HCT116 (cell line): ENCODE measurements at regions not wholly inside any gene's neighbourhood (a gene's known extent, or its start where the extent isn't known, plus 50 kb on each side); places are given as distances from the start of the nearest gene placed in this dataset.

ENCODE experiments used
- ATAC-seq: fragments of 200-7000 bp; cut with Tn5 transposase; 2 replicates; pipeline ENCODE4 v1.9.1; 2020; ENCODE audit warnings: mild to moderate bottlenecking, moderate library complexity
- BruUV-seq: library from RNA; stranded (reverse); fragments of 400-500 nt; replicated peaks from 2 replicates; lab custom pipeline; 2021; lab: Mats Ljungman, UMichigan
- CTCF ChIA-PET: fragments of 300-600 bp; sonication (Branson Sonifier 250); formaldehyde crosslinking; loops from one replicate; lab custom pipeline; 2021; ENCODE audit warnings: antibody characterized with exemption; lab: Charles Lee
- POLR2A ChIA-PET: fragments of 300-600, 350-600 bp; sonication (Branson Sonifier 250); formaldehyde crosslinking; loops from one replicate; lab custom pipeline; 2021; ENCODE audit warnings: antibody characterized with exemption; lab: Charles Lee
- RAD21 ChIA-PET, 2 experiments: fragments of 300-600 bp; sonication (Branson Sonifier 250); formaldehyde crosslinking; loops; one replicate each; lab custom pipeline; 2023; ENCODE audit warnings: low total read pairs in 2 of 2; ENCODE audit not compliant: uncharacterized antibody in 2 of 2, unreplicated experiment in 2 of 2, low non-redundant PET in 1 of 2; lab: Charles Lee
- DNase-seq: peaks from one replicate; pipeline ENCODE4 v3.0.0-alpha.2; 2010; ENCODE audit warnings: low read depth, low spot score
- H2AFZ ChIP-seq: fragments of 200-600 bp; shearing (Covaris generic), sonication (generic); 2 replicates; pipeline ENCODE4 v1.6.1; 2017; ENCODE audit warnings: low read depth, mixed run types, mixed read lengths, antibody characterized with exemption, low read length; ENCODE audit not compliant: poor library complexity, severe bottlenecking
- H3K27ac ChIP-seq: 2 replicates; pipeline ENCODE4 v1.5.1; 2012; ENCODE audit warnings: low read depth, low read length
- H3K27me3 ChIP-seq: fragments of 200-600 bp; sonication (generic); 2 replicates; pipeline ENCODE4 v1.6.1; 2016; ENCODE audit warnings: mixed run types, low read length, mixed read lengths; ENCODE audit not compliant: insufficient read depth
- H3K36me3 ChIP-seq, 2 experiments: fragments of 200-500 bp in 1 of 2; fragments of 200-600 bp in 1 of 2; sonication (Bioruptor generic) in 1 of 2; sonication (generic) in 1 of 2; 2 replicates each; pipeline versions ENCODE4 v1.5.1 to v1.6.1; 2014 to 2016; ENCODE audit warnings: low read length in 2 of 2, inconsistent platforms in 1 of 2, mixed read lengths in 1 of 2, mixed run types in 1 of 2; ENCODE audit not compliant: insufficient read depth in 2 of 2, control insufficient read depth in 1 of 2
- H3K4me1 ChIP-seq, 2 experiments: fragments of 200-600 bp in 1 of 2; sonication (generic) in 1 of 2; 2 replicates each; pipeline versions ENCODE4 v1.5.1 to v1.6.1; 2012 to 2017; ENCODE audit warnings: low read length in 2 of 2, inconsistent platforms in 1 of 2, mild to moderate bottlenecking in 1 of 2, mixed read lengths in 1 of 2, mixed run types in 1 of 2, moderate library complexity in 1 of 2; ENCODE audit not compliant: insufficient read depth in 2 of 2, control insufficient read depth in 1 of 2
- H3K4me2 ChIP-seq: fragments of 200-600 bp; sonication (generic); 2 replicates; pipeline ENCODE4 v1.6.1; 2017; ENCODE audit warnings: mixed run types, low read length, mixed read lengths
- H3K4me3 ChIP-seq, 2 experiments: fragments of 200-600 bp in 1 of 2; sonication (generic) in 1 of 2; replicated peaks in 1 of 2; 2 replicates each; pipeline ENCODE4 v1.5.1; 2011 to 2016; ENCODE audit warnings: low read length in 2 of 2, control low read depth in 1 of 2, low read depth in 1 of 2, mild to moderate bottlenecking in 1 of 2, mixed read lengths in 1 of 2, mixed run types in 1 of 2
- H3K79me2 ChIP-seq: fragments of 200-600 bp; sonication (generic); 2 replicates; pipeline ENCODE4 v1.6.1; 2017; ENCODE audit warnings: mild to moderate bottlenecking, mixed run types, low read length, moderate library complexity, mixed read lengths; ENCODE audit not compliant: insufficient read depth
- H3K9ac ChIP-seq: fragments of 200-600 bp; sonication (generic); 2 replicates; pipeline ENCODE4 v1.6.1; 2016; ENCODE audit warnings: low read length, mixed read lengths
- H3K9me2 ChIP-seq: fragments of 200-600 bp; sonication (generic), shearing (Covaris generic); 2 replicates; pipeline ENCODE4 v1.6.1; 2017; ENCODE audit warnings: mixed run types, mild to moderate bottlenecking, moderate library complexity; ENCODE audit not compliant: insufficient read depth
- H3K9me3 ChIP-seq, 2 experiments: fragments of 200-500 bp in 1 of 2; fragments of 200-600 bp in 1 of 2; sonication (Bioruptor generic) in 1 of 2; sonication (generic) in 1 of 2; 2 replicates each; pipeline ENCODE4 v1.6.1; 2014 to 2017; ENCODE audit warnings: low read length in 2 of 2, mixed read lengths in 2 of 2, inconsistent platforms in 1 of 2, low read depth in 1 of 2, mild to moderate bottlenecking in 1 of 2, mixed run types in 1 of 2, moderate library complexity in 1 of 2; ENCODE audit not compliant: control insufficient read depth in 1 of 2, insufficient read depth in 1 of 2
- H4K20me1 ChIP-seq: fragments of 200-600 bp; sonication (generic), shearing (Covaris generic); 2 replicates; pipeline ENCODE4 v1.6.1; 2017; ENCODE audit warnings: mixed run types, mild to moderate bottlenecking, moderate library complexity; ENCODE audit not compliant: insufficient read depth
- ATF3 ChIP-seq: IDR thresholded peaks from 2 replicates; pipeline ENCODE4 v1.6.1; 2012
- CBX3 ChIP-seq: IDR thresholded peaks from 2 replicates; pipeline ENCODE4 v1.6.1; 2012; ENCODE audit warnings: low read depth
- ELF1 ChIP-seq: IDR thresholded peaks from 2 replicates; pipeline ENCODE4 v1.6.1; 2012; ENCODE audit warnings: low read depth, borderline replicate concordance
- EZH2 ChIP-seq: fragments of 200-600 bp; sonication (generic); IDR thresholded peaks from 2 replicates; pipeline ENCODE4 v1.6.1; 2017; ENCODE audit warnings: antibody characterized with exemption, mixed run types
- FOSL1 ChIP-seq: IDR thresholded peaks from 2 replicates; pipeline ENCODE4 v1.6.1; 2012; ENCODE audit warnings: low read depth
- MAX ChIP-seq: IDR thresholded peaks from 2 replicates; pipeline ENCODE4 v1.6.1; 2012
- REST ChIP-seq: IDR thresholded peaks from 2 replicates; pipeline ENCODE4 v1.6.1; 2012; ENCODE audit warnings: low read depth
- SIN3A ChIP-seq: IDR thresholded peaks from 2 replicates; pipeline ENCODE4 v1.6.1; 2012; ENCODE audit warnings: low read depth
- TCF7L2 ChIP-seq: IDR thresholded peaks from 2 replicates; pipeline ENCODE4 v1.7.0; 2011; ENCODE audit warnings: borderline replicate concordance, inconsistent platforms; ENCODE audit not compliant: insufficient read depth, insufficient read length; ENCODE audit errors: extremely low read depth
- ZBTB33 ChIP-seq: IDR thresholded peaks from 2 replicates; pipeline ENCODE4 v1.6.1; 2011; ENCODE audit warnings: mild to moderate bottlenecking, low read length, moderate library complexity; ENCODE audit not compliant: insufficient replicate concordance; ENCODE audit errors: extremely low read depth
- ZFX ChIP-seq: fragments of 450-650 bp; IDR thresholded peaks from 2 replicates; pipeline ENCODE4 v1.6.1; 2017
- ZNF274 ChIP-seq: fragments of 200-500 bp; sonication (Bioruptor generic); IDR thresholded peaks from 2 replicates; pipeline ENCODE4 v1.6.1; 2014; ENCODE audit warnings: mild to moderate bottlenecking, low read depth, low read length, inconsistent platforms
- intact Hi-C: fragments of 100-400 bp; cut with micrococcal nuclease; formaldehyde crosslinking; loops from 2 replicates; pipeline ENCODE4 v1.10.0; 2022
- TF ChIP-seq, protein P1 (sequence below), 3 experiments: fragments of 200-600 bp in 1 of 3; sonication (generic) in 1 of 3; IDR thresholded peaks in 2 of 3; conservative IDR thresholded peaks in 1 of 3; 2 replicates each; pipeline ENCODE4 v1.5.1; 2012 to 2017; ENCODE audit warnings: low read depth in 2 of 3, low read length in 2 of 3, antibody characterized with exemption in 1 of 3, borderline replicate concordance in 1 of 3, control low read depth in 1 of 3, mild to moderate bottlenecking in 1 of 3, mixed read lengths in 1 of 3, mixed run types in 1 of 3, moderate library complexity in 1 of 3; ENCODE audit not compliant: insufficient read depth in 1 of 3

- intact Hi-C loops: no loop called here
- RAD21 ChIA-PET: no interaction called here
- no peaks in the 10 kb centered on the region for H4K20me1 ChIP-seq
- H3K4me2 ChIP-seq: no peak overlapping the region
- no peaks in the 10 kb centered on the region for H3K79me2 ChIP-seq
- no peaks in the 10 kb centered on the region for H3K9me2 ChIP-seq
- no peak for DNase-seq
- CTCF ChIA-PET: no interaction called here
- no peak overlapping the region for H3K4me3 ChIP-seq
- H3K9ac ChIP-seq: no peak overlapping the region
- TF ChIP-seq MAX (no peak), TCF7L2 (no peak), CBX3 (no peak)
- TF ChIP-seq, all 23 proteins: peak for 0
- Histone ChIP-seq H2AFZ (no peak overlapping the region), H3K27ac (no peak overlapping the region), H3K27me3 (no peaks in the 10 kb centered on the region), H3K9me3 (no peaks in the 10 kb centered on the region), H3K4me1 (no peaks in the 10 kb centered on the region), H3K36me3 (no peaks in the 10 kb centered on the region)
- ATAC-seq: no peak
- POLR2A ChIA-PET: no interaction called here
- BruUV-seq: no TSS peak
Measured at GRCh38 chr7:124655990-124656389, 109.6 kb downstream of the GPR37 start.

DNA sequence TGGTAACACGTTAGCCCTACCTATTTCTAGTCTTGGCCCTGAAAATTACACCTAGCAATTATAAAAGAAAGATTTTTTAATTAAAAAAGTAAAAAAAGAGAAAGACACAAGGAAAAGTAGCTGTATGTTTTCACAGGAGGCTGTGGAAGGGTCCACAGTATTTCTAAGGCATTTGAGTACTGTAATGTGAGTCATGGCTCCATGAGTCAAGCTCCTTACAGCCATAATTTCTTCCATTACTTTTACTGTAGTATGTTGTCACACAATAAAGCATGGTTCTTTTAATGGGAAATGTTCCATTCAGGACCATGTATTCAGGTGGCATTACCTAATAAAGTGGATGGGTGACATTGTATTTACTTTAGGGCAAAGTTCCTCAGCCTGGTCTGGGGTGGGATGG is 113.4 kb downstream of the GPR37 start:
- Histone ChIP-seq H3K36me3 (no peaks in the 10 kb centered on the region), H3K79me2 (no peaks in the 10 kb centered on the region), H3K9ac (no peak overlapping the region), H2AFZ (no peak overlapping the region), H3K27me3 (no peaks in the 10 kb centered on the region), H3K27ac (no peak overlapping the region), H3K4me3 (no peak overlapping the region), H3K9me3 (no peaks in the 10 kb centered on the region), H3K9me2 (no peaks in the 10 kb centered on the region), H3K4me2 (no peak overlapping the region), H3K4me1 (no peaks in the 10 kb centered on the region), H4K20me1 (no peaks in the 10 kb centered on the region)
- no peak for ATAC-seq
- POLR2A ChIA-PET: no interaction called here
- CTCF ChIA-PET: no interaction called here
- BruUV-seq: no TSS peak
- intact Hi-C loops: no loop called here
- DNase-seq: no peak
- RAD21 ChIA-PET: no interaction called here
- no peak for TF ChIP-seq REST
- no peak for TF ChIP-seq ELF1
- no peak for TF ChIP-seq ZNF274
- TF ChIP-seq ATF3: no peak
- TF ChIP-seq ZBTB33: no peak
- TF ChIP-seq, protein P1, sequence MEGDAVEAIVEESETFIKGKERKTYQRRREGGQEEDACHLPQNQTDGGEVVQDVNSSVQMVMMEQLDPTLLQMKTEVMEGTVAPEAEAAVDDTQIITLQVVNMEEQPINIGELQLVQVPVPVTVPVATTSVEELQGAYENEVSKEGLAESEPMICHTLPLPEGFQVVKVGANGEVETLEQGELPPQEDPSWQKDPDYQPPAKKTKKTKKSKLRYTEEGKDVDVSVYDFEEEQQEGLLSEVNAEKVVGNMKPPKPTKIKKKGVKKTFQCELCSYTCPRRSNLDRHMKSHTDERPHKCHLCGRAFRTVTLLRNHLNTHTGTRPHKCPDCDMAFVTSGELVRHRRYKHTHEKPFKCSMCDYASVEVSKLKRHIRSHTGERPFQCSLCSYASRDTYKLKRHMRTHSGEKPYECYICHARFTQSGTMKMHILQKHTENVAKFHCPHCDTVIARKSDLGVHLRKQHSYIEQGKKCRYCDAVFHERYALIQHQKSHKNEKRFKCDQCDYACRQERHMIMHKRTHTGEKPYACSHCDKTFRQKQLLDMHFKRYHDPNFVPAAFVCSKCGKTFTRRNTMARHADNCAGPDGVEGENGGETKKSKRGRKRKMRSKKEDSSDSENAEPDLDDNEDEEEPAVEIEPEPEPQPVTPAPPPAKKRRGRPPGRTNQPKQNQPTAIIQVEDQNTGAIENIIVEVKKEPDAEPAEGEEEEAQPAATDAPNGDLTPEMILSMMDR (IDR thresholded peaks at IDR 0.05 in 2 of 3, conservative IDR thresholded peaks at IDR 0.05 in 1 of 3; ENCODE audit: borderline replicate concordance in 1 of 3, insufficient read depth in 1 of 3, low read depth in 2 of 3, low read length in 2 of 3): no peak
- TF ChIP-seq ZFX: no peak
- TF ChIP-seq FOSL1: no peak
- no peak for TF ChIP-seq EZH2
- no peak for TF ChIP-seq SIN3A
